HG02852 (cell line): ENCODE measurements at regions not wholly inside any gene's neighbourhood (a gene's known extent, or its start where the extent isn't known, plus 50 kb on each side); places are given as distances from the start of the nearest gene placed in this dataset.
"Not testable (repeated sequence)": the region's sequence is repeated elsewhere in the genome, so short reads cannot be mapped to it uniquely, and the experiment has no call there.

ENCODE experiments used
- ATAC-seq: cut with Tn5 transposase; IDR thresholded peaks from one replicate; pipeline ENCODE4 v1.9.1; 2021; ENCODE audit warnings: mild to moderate bottlenecking, moderate library complexity; ENCODE audit not compliant: unreplicated experiment

DNA sequence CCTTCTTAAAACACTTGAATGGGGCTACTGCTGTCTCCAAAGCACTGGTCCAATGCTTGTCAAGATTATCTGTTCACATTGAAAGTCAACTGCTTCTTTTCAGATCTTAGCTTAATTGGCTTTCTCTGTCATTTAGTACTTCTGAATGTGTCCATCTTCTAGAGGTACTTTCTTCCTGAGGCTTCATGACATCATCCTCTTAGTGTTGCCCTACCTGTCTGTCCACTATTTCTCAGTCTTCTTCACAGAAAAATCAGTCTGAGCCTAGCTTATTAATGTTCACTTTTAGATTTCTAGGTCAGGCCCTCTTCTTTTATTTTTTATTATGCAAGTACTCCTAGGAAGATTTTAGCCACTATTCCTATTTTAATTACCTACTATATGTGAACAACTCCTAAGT is 899.9 kb downstream of the DTWD2 start:
- no peak for ATAC-seq

DNA sequence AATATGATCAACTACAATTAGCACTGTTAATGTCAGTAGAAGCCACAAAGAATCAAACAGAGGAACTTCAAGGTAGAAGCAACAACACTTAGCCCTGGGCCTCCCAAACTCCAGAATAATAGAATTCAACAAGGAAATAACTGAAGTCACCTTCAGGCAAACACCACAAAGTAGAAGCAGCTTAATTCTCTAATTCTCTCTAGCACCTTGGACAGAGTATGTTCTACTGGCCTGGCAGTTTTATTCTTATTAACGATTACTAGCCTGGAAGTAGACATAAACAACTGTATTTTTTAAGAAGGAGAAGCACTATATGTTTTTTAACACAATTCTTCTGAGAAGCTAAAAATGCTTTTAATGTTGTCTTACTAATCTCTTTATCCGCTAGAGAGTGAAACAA is 911.9 kb downstream of the DTWD2 start:
- no peak for ATAC-seq

DNA sequence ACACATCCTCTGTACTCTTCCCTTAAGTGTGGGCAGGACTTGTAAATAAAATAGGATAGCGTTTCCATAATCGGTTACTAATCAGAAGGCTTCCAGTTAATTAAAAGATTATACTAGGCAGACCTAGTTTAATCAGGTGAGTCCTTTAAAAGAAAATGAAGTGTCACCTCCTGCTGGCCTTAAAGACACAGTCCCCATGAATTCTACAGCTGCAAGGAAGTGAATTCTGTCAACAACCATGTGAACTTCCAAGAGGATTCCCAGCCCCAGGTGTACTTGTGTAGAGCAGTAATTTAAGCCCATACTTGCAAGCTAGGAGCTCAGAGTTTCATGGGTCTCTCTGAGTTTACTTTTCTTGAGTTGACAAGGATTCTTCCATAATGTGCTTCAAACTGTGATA is 918.3 kb downstream of the DTWD2 start:
- ATAC-seq, result no peak

DNA sequence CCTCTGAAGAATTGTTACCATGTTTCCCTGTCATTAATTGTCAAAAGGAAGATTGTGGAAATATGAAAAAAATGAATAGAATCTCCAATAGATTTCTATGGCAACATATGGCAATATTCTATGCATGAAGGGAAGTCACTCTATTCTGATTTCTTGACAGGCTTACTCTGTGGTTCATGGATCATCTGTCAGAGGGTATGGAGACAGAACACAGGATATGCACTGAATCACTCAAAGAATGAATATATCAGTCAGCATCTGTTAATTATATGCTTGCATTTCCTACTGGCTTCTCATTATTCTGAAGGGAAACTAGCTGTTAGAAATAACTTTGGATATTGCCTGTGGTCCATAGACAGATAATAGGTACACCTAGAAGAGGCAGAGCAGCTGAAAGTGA is 918.9 kb downstream of the DTWD2 start:
- no peak for ATAC-seq

DNA sequence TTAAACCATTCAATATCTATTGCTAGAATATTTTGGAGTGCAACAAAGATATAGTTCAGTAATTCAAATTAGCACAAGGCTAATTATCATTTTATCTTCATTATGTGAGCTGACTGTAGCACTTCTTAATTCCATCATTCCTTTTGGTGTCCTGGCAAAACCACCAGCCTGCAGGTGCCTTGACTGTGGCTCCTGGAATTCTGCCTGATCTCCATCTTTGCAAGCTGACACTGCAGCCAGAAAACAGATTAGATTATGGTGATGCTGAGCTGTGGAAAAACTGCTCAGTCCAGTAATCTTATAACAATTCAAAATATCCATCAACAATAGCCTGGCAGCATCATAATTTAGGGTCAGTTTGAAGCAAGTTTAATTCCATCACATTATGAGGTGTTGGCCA is 919.5 kb downstream of the DTWD2 start:
- ATAC-seq, result no peak

DNA sequence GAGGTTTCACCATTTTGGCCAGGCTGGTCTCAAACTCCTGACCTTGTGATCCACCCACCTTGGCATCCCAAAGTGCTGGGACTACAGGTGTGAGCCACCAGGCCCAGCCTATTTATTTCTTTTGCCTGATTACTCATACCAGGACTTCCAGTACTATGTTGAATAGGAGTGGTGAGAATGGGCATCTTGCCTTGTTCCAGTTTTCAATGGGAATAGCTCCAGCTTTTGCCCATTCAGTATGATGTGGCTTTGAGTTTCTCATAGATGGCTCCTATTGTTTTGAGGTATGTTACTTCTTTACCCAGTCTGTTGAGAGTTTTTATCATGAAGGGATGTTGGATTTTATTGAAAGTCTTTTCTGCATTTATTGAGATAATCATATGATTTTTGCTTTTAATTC is 924.5 kb downstream of the DTWD2 start:
- not testable (repeated sequence) for ATAC-seq

DNA sequence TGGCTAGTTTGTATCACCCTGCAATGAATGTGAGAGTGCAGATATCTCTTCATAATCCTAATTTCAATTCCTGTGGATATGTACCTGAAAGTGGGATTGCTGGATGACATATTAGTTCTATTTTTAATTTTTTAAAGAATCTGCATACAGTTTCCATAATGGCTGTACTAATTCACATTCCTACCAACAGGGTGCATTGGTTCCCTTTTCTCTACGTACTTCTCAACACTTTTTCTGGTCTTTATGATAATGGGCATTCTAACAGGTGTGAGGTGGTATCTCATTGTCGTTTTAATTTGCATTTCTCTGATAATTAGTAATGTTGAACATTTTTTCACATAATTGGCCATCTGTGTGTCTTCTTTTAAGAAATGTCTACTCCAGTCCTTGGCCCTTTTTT is 927.5 kb downstream of the DTWD2 start:
- no peak for ATAC-seq

DNA sequence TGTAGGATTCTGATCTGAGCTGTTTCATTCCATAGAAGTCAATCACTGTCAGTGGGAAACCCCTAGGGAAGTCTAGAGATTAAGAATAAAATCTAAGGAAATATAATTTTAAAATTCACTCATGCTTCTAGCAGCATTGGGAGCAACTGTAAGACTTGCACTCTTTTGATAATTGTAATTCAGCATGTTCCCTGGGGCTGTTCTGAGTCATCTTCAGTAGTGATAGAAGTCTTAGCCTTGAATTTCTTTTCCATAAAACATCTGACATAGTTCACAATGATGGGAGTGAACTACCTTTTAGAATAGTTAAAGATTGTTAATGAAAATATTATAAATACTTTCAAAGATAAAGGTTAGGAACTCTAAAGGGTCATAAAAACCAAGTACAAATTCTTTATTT is 935.8 kb downstream of the DTWD2 start:
- no peak for ATAC-seq

DNA sequence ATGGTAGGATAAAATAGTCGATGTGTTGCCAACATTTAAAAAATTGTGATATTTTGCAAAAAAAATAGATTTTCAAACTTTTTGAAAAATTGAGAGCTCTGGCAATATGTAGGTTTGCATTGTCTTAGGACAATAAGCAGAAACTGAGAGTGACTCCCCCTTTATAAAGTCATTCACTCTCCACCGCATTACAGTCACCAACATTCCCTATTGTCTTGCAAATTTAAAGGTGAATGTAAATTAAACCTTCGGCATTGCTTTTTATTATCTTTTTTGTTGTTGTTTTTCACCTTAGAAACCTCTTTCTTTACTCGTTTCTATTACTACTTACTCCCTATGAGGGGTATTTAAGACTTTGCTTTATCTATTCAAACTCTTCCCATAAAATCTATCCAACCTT is 944.2 kb downstream of the DTWD2 start:
- no peak for ATAC-seq

DNA sequence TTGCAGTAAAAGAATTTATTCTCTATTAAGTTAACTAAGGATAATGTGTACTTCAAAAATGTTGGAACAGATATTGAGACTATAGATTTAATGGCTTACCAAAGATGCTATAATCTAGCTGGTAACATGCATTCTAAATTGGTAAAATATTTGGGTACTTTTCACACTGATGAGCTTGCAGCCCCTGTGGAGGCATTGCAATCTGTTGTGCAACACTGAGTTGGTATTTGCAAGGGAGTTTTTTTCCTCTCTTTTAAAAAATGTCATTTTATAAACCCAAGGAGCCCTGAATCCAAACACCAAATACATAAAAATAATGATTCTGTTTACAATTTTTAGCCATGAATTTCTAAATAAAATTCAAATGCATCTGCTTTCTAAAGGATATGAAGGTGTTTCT is 944.8 kb downstream of the DTWD2 start:
- no peak for ATAC-seq

DNA sequence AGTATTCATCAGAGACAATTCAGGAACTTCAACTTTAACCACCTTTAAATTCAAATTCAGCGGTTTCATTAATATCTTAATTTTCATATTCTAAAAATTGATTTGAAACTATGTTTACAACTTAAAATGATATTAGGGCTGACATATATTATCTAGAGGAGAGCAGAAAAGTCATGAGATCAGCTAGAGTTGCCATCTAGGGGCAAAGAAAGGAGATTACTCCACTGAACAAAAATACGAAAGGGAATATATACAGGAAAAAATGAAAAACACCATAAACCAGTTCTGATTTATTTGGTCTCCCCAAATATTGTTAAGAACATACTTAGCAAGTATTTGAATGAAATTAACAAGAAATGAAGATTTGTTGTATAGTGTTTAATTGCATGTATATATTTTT is 946.3 kb downstream of the DTWD2 start:
- no peak for ATAC-seq

DNA sequence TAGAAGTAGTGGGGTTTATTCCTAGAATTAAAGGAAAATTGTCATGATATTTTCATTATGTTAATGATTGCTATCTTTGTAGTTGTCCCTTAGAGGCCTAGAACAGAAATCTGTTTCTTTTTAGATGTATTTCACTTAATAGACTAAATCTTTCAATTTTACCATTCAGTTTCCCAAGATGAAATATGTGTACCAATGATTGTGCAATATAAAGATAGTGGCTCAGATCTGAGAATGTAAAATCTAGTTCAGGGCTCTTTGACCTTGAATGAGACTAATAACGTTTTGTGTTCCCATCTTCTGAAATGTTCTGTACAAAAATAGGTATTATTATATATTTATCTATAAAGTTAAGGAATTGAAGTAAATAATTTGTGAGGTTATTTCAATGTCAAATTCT is 947.9 kb downstream of the DTWD2 start:
- no peak for ATAC-seq

DNA sequence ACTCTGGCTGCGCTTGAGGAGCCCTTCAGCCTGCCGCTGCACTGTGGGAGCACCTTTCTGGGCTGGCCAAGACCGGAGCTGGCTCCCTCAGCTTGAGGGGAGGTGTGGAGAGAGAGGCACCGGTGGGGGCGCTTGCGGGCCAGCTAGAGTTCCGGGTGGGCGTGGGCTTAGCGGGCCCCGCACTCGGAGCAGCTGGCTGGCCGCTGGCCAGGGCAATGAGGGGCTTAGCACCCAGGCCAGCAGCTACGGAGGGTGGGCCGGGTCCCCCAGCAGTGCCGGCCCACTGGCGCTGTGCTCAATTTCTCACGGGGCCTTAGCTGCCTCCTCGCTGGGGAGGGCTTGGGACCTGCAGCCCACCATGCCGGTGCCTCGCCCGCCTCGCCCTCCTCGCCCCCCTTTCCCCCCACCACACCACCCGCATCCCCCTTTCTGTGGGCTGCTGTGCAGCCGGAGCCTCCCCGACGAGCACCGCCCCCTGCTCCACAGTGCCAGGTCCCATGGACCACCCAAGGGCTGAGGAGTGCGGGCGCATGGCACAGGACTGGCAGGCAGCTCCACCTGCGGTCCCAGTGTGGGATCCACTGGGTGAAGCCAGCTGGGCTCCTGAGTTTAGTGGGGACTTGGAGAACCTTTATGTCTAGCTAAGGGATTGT is 954.5 kb downstream of the DTWD2 start:
- no peak for ATAC-seq

DNA sequence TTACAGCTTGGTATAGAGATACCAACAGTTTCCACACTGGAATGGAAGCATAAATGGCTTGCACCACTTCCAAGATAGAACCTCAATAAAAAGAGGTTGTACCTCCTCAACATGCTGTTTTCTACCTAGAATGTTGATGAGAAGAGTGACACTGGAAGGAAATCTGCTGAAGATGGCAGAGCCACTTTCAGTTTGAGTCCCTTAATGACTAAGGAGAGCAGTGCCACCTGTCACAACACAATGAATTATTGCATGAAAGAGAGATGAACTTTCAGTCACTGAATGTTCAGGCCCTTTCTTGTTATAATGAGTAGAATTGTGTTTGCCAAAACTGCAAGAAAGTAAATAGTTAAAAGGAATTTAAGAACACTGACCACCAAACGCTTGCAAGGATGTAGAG is 958.5 kb downstream of the DTWD2 start:
- ATAC-seq, result no peak

DNA sequence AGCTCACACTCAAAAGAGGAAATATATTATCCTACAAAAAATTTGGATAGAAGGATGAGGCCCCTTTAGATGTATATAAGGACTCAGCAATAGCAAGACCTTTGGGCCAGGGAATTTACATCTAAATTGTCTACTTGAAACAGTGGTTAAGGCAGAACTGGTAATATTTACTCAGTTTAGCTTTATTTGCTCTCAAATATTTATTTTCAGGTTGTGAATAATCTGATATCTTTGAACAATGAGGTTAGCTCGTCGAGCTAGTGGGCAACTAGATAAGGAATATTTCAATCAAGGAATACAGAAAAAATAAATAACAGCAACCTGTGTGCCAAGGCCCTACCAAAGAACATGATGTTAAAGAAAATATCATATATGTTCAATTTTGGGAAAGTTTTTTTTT is 966.3 kb downstream of the DTWD2 start:
- no peak for ATAC-seq

DNA sequence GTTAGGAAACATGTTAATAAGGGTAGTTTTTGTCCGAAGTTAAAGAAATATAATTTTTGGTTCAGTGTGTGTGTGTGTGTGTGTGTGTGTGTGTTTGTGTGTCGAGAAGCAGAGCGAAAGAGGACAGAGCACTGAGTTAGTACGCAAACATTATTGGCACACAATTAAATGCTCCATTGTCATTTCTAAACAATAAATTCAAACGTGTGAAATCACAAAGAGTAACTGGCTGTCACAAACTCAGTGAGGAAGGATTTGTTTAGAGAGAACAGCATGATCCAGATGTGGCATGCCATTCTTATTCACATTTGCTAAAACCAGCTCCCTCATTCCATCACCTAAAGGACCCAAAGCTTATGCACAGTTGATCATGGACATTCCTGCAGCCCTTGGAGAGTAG is 970.8 kb downstream of the DTWD2 start:
- no peak for ATAC-seq

DNA sequence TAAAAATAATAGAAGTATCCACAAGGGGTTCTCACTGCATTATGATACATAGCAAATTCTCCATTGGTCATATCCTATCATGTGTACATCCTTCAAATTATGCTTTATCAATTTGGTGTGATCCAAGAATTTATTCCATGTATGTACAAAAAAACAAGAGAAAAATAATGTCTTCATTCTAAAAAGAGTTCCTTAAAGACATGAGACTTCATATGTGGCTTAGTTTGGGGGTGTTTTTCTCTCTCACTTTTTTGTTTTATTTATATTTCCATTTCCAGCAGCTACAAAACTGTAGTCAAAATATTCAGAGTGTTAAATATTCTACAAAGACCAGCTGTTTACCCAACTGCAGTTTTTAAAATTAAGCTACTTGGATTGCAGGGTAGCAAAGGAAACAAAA is 972.0 kb downstream of the DTWD2 start:
- no peak for ATAC-seq

DNA sequence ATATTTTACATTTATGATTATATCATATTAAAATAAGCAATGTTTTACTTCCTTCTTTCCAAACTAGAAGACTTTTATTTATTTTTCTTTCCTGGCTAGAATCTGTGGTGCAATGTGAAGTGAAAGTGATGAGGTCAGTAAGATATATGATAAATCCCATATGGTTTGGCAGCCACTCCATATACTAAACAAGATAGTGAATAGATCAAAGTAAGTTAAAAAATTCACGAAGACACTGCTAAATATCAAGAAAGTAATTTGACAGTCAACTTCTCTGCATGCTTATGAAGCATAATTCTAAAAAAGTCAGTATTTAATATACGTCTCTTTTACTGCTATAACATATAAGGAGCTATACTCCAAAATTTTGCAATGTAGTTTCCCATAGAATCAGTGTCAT is 972.8 kb downstream of the DTWD2 start:
- no peak for ATAC-seq

DNA sequence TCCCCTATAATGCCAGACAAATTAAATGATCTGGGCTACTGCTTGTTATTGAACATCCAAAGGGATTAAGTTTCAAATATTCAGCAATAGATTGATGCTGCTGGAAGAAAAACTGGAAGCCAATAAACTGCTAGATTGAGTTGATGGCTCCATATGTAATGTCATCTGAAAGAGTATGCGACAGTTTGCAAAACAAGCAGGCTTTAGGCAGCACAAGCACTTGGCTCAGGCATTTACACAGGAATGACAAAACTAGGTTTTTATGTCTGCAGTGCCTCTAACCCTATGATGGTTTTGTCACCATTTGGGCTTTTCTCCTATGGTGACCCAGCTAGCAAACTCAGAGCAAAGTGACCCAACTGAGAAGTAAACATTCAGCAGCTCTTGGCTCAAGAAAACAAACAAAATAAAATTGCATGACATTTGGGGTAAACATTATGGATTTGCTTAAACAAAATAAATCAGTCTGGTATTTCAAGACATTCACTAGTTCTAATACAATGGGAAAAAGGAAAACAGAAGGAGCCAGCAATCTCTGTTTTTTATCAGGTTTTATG is 978.5 kb downstream of the DTWD2 start:
- ATAC-seq, result no peak

DNA sequence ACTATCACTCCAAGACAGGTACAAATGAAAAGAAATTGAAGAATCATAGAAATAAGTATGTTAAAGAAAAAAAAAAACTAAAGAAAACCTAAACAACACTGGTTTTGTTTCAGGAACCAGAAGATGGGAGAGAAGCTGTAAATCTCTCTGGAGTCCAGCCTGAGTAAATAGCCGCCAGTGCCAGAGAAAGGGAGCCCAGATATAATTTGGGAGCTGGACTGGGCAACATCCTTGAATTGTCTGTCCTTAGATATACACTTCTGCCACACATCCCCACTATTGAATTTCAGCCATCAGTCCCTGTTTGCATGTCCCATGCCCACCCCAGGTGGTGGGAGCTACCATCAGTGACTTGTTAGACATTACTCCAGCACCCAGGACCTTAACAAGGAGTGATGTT is 979.6 kb downstream of the DTWD2 start:
- ATAC-seq, result no peak

DNA sequence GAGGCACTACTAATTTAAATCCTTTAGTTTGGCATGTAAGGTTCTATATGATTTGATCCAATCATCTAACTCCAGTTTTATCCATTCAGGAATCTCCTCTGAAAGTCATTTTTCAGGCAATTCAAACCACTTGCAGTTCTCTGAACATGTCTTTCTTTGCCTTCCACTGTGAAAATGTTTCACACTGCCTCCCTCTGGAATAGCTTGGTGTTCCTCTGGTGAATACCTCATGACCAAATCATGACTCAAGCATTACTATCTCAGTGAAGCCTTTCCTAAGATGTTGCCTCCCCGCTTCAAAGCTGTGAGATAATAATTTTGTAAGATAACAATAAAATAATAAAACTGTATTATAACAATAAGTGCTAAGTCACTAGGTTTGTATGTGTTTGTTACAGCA is 981.1 kb downstream of the DTWD2 start:
- no peak for ATAC-seq

DNA sequence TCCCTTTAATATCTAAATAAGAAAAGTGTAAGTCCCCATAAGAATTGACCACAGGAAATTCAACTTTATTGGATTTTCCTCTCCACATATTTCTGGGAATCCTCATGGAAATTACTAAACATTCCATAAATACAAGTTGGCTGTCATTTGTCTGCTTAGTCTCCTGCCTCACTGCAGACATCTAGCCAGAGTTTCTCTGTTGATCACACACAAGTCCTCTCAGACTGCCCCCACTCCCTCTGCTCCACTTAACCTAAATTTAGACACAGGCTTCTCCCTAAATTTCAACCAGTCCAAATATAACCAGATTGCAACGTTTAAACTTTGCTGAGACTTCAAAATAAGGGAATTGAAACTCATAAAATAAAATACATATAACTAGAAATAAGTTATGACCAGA is 982.1 kb downstream of the DTWD2 start:
- no peak for ATAC-seq

DNA sequence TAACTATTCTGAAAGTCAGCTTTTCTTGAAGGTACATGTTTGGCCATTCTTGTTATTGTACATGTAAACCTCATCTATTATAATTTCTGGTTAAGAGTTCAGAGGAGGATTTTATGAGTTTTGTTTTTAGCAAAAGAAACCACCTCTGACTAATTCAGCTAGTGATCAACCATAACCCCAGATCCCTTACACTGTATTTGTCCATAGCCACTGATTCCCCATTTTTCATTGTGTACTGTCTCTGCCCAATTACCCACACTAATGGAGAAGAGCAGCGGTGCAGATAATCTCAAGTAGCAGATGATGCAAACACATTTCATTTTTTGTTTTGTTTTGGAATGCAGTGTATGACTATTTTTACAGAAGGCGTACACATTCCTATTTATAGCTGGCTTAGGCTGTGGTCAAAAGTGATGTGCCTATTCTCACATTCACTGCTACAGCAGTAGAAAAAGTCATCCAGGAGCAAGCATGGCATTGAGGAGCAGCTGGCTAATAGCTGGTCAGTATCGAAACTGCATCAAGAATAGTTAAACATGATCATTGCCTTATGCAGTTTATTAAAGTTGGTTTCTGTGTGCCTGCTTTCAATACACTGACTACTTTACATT is 988.3 kb downstream of the DTWD2 start:
- ATAC-seq, result peak; percentile 83
